Dendritic cell treated with granulocyte-macrophage colony-stimulating factor and Interleukin-4, amounts not matched to agents 40 ng/mL and 50 ng/mL, for 4 days (primary cell): ENCODE measurements at regions not wholly inside any gene's neighbourhood (a gene's known extent, or its start where the extent isn't known, plus 50 kb on each side); places are given as distances from the start of the nearest gene placed in this dataset.

Experiments used
- H3K27ac Mint-ChIP-seq: one replicate; pipeline ENCODE4 v1.8.0; 2022; ENCODE audit warnings: mild to moderate bottlenecking, mixed read lengths
- H3K27me3 Mint-ChIP-seq: one replicate; pipeline ENCODE4 v1.8.0; 2022; ENCODE audit warnings: mild to moderate bottlenecking, mixed read lengths
- H3K36me3 Mint-ChIP-seq: one replicate; pipeline ENCODE4 v1.8.0; 2022; ENCODE audit warnings: low read depth, mixed read lengths
- H3K4me1 Mint-ChIP-seq: one replicate; pipeline ENCODE4 v1.8.0; 2022; ENCODE audit warnings: low read depth, mixed read lengths
- H3K4me3 Mint-ChIP-seq: one replicate; pipeline ENCODE4 v1.8.0; 2022; ENCODE audit warnings: mild to moderate bottlenecking, moderate library complexity, mixed read lengths
- H3K9me3 Mint-ChIP-seq: one replicate; pipeline ENCODE4 v1.8.0; 2022; ENCODE audit warnings: mixed read lengths
- intact Hi-C: fragments of 100-400 bp; cut with micrococcal nuclease; formaldehyde crosslinking; loops from one replicate; pipeline ENCODE4 v1.15.0; 2022

DNA sequence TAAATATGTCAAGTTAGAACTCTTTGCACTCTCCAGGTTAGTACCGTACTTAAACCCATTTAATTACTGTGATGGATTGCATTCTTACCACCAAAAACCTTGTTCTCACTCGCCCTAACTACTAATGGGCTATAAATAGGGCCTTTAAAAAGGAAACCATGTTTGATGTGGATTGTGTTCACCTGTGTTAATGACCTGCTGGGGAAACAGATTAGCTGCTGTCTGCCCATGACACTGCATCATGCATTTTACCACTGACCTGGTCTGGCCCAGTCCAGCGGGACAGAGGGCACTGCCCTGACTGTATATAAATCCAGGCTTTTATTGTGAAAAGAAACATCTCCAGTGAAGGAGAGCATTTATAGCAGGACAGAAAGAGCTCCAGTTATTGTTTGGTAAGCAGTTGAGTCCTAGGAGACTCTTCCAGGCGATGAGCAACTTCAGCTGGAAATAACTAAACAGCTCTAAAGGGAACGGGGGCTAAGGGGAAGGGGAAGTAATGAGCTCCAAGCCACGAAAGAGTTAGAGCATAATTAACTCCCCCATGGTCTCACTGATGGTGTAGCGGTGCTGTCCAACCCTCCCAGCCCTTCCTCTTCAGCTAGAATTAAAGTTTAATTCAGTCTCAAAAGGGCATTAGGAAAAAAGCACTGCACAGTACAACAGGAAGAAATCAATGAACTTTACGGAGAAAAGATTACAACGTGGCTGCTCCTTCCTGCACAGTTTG lies 303.1 kb downstream of the ENC1 start:
- no peak overlapping the region for H3K4me3 Mint-ChIP-seq
- peaks cover 34% of the 10 kb centered on the region for H3K27me3 Mint-ChIP-seq
- no peak overlapping the region for H3K27ac Mint-ChIP-seq
- H3K9me3 Mint-ChIP-seq = no peaks in the 10 kb centered on the region
- intact Hi-C loops = no loop called here
- H3K36me3 Mint-ChIP-seq = no peaks in the 10 kb centered on the region
- peaks cover 15% of the 10 kb centered on the region for H3K4me1 Mint-ChIP-seq

GRCh38 chr5:74336297-74336696 lies 304.2 kb downstream of the ENC1 start:
- peaks cover 15% of the 10 kb centered on the region for H3K4me1 Mint-ChIP-seq
- no peaks in the 10 kb centered on the region for H3K9me3 Mint-ChIP-seq
- intact Hi-C loops = no loop called here
- H3K27ac Mint-ChIP-seq = no peak overlapping the region
- no peaks in the 10 kb centered on the region for H3K36me3 Mint-ChIP-seq
- H3K27me3 Mint-ChIP-seq = peaks cover 32% of the 10 kb centered on the region
- H3K4me3 Mint-ChIP-seq = no peak overlapping the region

DNA sequence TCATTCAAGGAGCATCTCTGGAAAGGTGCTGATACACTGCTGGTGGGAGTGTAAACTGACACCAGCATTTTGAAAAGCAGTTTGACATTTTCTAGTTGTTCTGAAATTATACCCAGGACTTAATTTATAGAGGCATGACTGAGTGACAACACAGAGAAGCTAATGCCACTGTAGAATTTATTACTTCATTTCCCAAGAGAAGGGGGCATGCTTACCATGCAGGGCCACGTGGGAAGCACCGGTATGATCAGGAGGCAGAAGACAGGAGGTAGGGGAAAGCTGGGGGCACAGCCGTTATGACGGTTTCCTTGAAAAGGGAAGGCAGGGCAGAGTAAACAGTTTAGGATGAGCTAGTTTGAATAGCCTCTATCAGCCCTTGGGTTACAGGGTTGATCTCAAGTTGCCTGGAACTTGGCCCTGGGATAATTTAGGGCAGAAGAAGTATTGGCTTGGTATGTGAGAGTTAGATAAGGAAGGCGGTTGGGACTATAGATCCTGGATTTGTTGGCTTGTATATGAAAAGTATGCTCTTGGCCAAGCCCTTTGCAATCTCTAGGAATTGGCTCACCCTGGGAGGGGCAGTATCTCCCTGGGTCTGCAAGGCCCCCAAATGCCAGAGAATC lies 305.7 kb downstream of the ENC1 start:
- Mint-ChIP-seq H3K4me3 (no peak overlapping the region), H3K27me3 (peaks cover 26% of the 10 kb centered on the region), H3K9me3 (no peaks in the 10 kb centered on the region), H3K36me3 (no peaks in the 10 kb centered on the region), H3K4me1 (peaks cover 9% of the 10 kb centered on the region), H3K27ac (no peak overlapping the region)
- intact Hi-C loops = no loop called here

DNA sequence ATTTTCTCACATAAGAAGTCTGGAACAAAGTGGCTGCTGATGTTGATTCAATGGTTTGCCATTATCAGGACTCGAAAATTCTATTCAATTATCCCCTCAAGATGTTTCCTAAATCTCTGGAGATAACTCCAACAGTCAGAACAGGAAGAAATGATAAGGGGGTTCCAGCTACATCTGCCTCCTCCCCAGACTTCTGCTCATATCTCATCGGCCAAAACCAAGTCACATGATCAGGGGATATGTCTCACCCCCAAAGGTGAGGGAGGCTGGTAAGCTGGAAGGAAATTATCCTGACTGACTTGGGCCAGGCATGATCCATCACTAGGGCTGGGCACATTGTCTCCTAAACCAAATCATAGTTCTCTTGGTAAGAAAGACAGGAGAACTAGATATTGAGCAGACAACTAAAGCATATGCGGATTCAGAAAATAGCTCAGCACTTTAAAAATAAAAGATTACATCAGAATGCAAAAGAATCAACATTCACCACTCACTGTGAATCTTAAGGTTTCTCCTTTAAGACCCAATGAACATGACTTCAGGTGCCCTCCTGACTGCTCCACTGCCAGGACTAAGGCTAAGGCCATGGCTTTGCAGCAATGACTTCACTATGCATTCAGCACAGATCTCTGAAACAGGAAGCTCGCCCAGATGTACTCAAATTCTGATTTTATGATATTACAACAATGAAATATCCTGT lies 306.3 kb downstream of the ENC1 start:
- H3K4me3 Mint-ChIP-seq = no peak overlapping the region
- H3K27me3 Mint-ChIP-seq = peaks cover 25% of the 10 kb centered on the region

GRCh38 chr5:74333430-74333829 lies 307.1 kb downstream of the ENC1 start:
- H3K27me3 Mint-ChIP-seq = peaks cover 28% of the 10 kb centered on the region
- H3K4me3 Mint-ChIP-seq = no peak overlapping the region
- intact Hi-C loops = no loop called here
- H3K36me3 Mint-ChIP-seq = no peaks in the 10 kb centered on the region
- no peaks in the 10 kb centered on the region for H3K9me3 Mint-ChIP-seq
- peaks cover 9% of the 10 kb centered on the region for H3K4me1 Mint-ChIP-seq
- H3K27ac Mint-ChIP-seq = no peak overlapping the region

More for the DNA sequence above, 306.3 kb downstream of the ENC1 start:
- intact Hi-C loops = no loop called here
- no peak overlapping the region for H3K27ac Mint-ChIP-seq
- no peaks in the 10 kb centered on the region for H3K36me3 Mint-ChIP-seq
- peaks cover 9% of the 10 kb centered on the region for H3K4me1 Mint-ChIP-seq
- H3K9me3 Mint-ChIP-seq = no peaks in the 10 kb centered on the region

DNA sequence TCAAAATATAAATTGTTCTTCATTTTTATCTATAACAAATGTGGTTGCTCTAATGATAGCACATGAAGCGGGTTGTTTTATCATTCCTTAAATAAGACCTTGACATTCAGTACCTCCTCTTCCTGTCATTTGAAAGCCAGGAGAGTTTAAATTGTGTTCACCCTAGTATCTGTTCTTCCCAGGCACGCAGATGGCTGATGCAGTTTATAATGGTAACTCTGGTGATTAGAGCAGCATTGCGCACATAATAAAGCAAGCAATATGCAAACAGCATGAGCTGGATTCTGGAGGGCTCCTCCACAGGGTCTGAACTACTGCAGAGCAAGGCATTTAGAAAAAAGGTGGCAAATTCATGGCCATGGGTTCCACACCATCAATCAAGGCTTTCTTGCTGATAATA lies 307.8 kb downstream of the ENC1 start:
- intact Hi-C loops = no loop called here

GRCh38 chr5:74332006-74332405 lies 308.5 kb downstream of the ENC1 start:
- no peak overlapping the region for H3K4me3 Mint-ChIP-seq
- peaks cover 6% of the 10 kb centered on the region for H3K4me1 Mint-ChIP-seq
- H3K36me3 Mint-ChIP-seq = no peaks in the 10 kb centered on the region
- no peak overlapping the region for H3K27ac Mint-ChIP-seq
- H3K27me3 Mint-ChIP-seq = peaks cover 24% of the 10 kb centered on the region
- intact Hi-C loops = no loop called here
- H3K9me3 Mint-ChIP-seq = no peaks in the 10 kb centered on the region

More for the DNA sequence above, 307.8 kb downstream of the ENC1 start:
- Mint-ChIP-seq H3K4me1 (peaks cover 7% of the 10 kb centered on the region), H3K9me3 (no peaks in the 10 kb centered on the region), H3K27ac (no peak overlapping the region), H3K36me3 (no peaks in the 10 kb centered on the region), H3K4me3 (no peak overlapping the region), H3K27me3 (peaks cover 27% of the 10 kb centered on the region)

DNA sequence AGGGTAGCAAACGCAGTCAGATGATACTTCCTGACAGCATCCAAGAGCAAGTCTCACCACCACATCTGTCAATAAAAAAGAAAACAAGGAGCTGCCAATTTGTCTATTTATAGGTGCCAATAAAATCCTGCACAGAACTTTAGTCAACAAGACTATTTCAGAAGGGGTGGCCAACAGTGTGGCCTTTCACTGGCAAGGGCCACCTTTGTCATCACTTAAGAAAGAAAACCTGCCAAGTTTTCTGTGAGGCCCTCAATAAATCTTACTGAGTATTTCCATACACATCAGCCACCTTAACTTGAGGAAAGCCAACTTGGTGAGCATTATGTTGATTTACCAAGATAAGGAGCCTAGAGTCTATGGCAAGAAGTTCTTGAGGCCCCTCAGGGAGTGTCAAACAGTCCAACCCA lies 312.3 kb downstream of the ENC1 start:
- Mint-ChIP-seq H3K4me1 (peaks cover 13% of the 10 kb centered on the region), H3K27ac (no peak overlapping the region), H3K27me3 (peaks cover 20% of the 10 kb centered on the region), H3K36me3 (no peaks in the 10 kb centered on the region), H3K9me3 (no peaks in the 10 kb centered on the region), H3K4me3 (no peak overlapping the region)
- intact Hi-C loops = no loop called here

- H3K9me3 Mint-ChIP-seq = no peaks in the 10 kb centered on the region
- peaks cover 13% of the 10 kb centered on the region for H3K4me1 Mint-ChIP-seq
- intact Hi-C loops = no loop called here
- peaks cover 20% of the 10 kb centered on the region for H3K27me3 Mint-ChIP-seq
- no peak overlapping the region for H3K4me3 Mint-ChIP-seq
- no peaks in the 10 kb centered on the region for H3K36me3 Mint-ChIP-seq
- H3K27ac Mint-ChIP-seq = no peak overlapping the region
Measured at GRCh38 chr5:74327339-74327685, 313.2 kb downstream of the ENC1 start.

GRCh38 chr5:74326571-74327338 lies 313.8 kb downstream of the ENC1 start:
- Mint-ChIP-seq H3K9me3 (no peaks in the 10 kb centered on the region), H3K27ac (no peak overlapping the region), H3K27me3 (peaks cover 20% of the 10 kb centered on the region), H3K36me3 (no peaks in the 10 kb centered on the region), H3K4me3 (no peak overlapping the region), H3K4me1 (peaks cover 13% of the 10 kb centered on the region)
- intact Hi-C loops = no loop called here

- intact Hi-C loops = no loop called here
- H3K4me1 Mint-ChIP-seq = peaks cover 21% of the 10 kb centered on the region
- H3K4me3 Mint-ChIP-seq = no peak overlapping the region
- H3K27ac Mint-ChIP-seq = no peak overlapping the region
- no peaks in the 10 kb centered on the region for H3K36me3 Mint-ChIP-seq
- no peaks in the 10 kb centered on the region for H3K9me3 Mint-ChIP-seq
- peaks cover 19% of the 10 kb centered on the region for H3K27me3 Mint-ChIP-seq
Measured at GRCh38 chr5:74325866-74326265, 314.7 kb downstream of the ENC1 start.

DNA sequence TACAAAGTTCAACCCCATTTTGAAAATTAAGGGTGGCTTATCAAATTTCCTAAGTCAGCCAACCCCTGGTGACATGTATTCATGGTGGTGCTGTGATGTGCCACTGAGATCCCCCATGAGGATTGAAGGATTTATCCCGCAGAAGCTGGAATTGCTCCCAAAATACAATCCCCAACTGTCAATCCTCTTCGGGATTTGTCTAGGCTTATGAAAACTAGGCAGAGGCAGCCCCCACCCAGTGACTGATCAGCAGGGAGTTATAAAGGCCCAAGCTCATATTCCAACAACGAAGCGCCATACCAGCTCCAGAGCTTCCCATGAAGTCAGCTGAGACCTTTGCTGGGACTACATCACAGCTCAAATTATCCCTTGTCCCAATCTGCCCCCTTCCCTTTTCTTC lies 316.0 kb downstream of the ENC1 start:
- Mint-ChIP-seq H3K9me3 (no peaks in the 10 kb centered on the region), H3K27me3 (peaks cover 18% of the 10 kb centered on the region), H3K27ac (no peak overlapping the region), H3K4me1 (peaks cover 34% of the 10 kb centered on the region), H3K36me3 (no peaks in the 10 kb centered on the region), H3K4me3 (no peak overlapping the region)
- intact Hi-C loops = no loop called here

DNA sequence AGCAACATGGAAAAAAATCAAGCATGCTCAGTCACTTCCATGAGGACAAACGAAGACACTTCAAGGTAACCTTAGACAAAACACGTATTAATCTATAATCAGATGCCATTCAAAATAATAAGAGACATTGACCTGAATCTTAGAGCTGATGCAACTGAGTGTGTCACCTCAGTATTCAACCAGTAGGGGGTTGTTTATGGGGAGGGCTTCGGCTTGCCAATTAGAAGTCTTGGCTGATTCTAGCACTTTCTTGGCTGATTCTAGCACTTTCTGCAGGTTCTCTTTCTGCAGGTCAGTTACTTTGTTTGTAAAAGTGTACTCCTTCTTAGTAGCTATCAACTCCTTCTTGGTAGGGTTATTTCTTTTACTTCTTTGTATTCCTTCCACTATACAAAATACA lies 317.6 kb downstream of the ENC1 start:
- Mint-ChIP-seq H3K4me3 (no peak overlapping the region), H3K4me1 (peaks cover 38% of the 10 kb centered on the region), H3K27ac (no peak overlapping the region), H3K27me3 (peaks cover 19% of the 10 kb centered on the region), H3K36me3 (no peaks in the 10 kb centered on the region), H3K9me3 (no peaks in the 10 kb centered on the region)
- intact Hi-C loops = no loop called here

GRCh38 chr5:74322191-74322590 lies 318.3 kb downstream of the ENC1 start:
- intact Hi-C loops = no loop called here
- Mint-ChIP-seq H3K9me3 (no peaks in the 10 kb centered on the region), H3K27me3 (peaks cover 19% of the 10 kb centered on the region)

More at GRCh38 chr5:74322191-74322590, 318.3 kb downstream of the ENC1 start:
- Mint-ChIP-seq H3K4me3 (no peak overlapping the region), H3K4me1 (peaks cover 34% of the 10 kb centered on the region), H3K27ac (no peak overlapping the region), H3K36me3 (no peaks in the 10 kb centered on the region)
